GM18508 (cell line): ENCODE measurements at regions not wholly inside any gene's neighbourhood (a gene's known extent, or its start where the extent isn't known, plus 50 kb on each side); places are given as distances from the start of the nearest gene placed in this dataset.

Experiments
- ATAC-seq: cut with Tn5 transposase; IDR thresholded peaks from one replicate; pipeline ENCODE4 v1.9.1; 2021; ENCODE audit warnings: moderate number of reproducible peaks; ENCODE audit not compliant: insufficient read depth, unreplicated experiment

GRCh38 chr15:98025237-98025636 is 64.7 kb downstream of the ARRDC4 start:
- no peak for ATAC-seq

GRCh38 chr15:98034731-98035130 is 74.2 kb downstream of the ARRDC4 start:
- ATAC-seq, result no peak

- no peak for ATAC-seq
Observed at GRCh38 chr15:98035134-98035533, 74.6 kb downstream of the ARRDC4 start.

GRCh38 chr15:98035577-98036010 is 75.1 kb downstream of the ARRDC4 start:
- no peak for ATAC-seq

- no peak for ATAC-seq
Observed at GRCh38 chr15:98039596-98039995, 79.1 kb downstream of the ARRDC4 start.

GRCh38 chr15:98040146-98040545 is 79.6 kb downstream of the ARRDC4 start:
- ATAC-seq, result no peak

GRCh38 chr15:98043160-98044014 is 82.9 kb downstream of the ARRDC4 start:
- ATAC-seq, result no peak

GRCh38 chr15:98051734-98052133 is 91.2 kb downstream of the ARRDC4 start:
- no peak for ATAC-seq

GRCh38 chr15:98057453-98057852 is 97.0 kb downstream of the ARRDC4 start:
- ATAC-seq, result no peak

GRCh38 chr15:98062869-98063268 is 102.4 kb downstream of the ARRDC4 start:
- ATAC-seq, result no peak

- ATAC-seq, result no peak
Observed at GRCh38 chr15:98063315-98063714, 102.8 kb downstream of the ARRDC4 start.

GRCh38 chr15:98063871-98064270 is 103.4 kb downstream of the ARRDC4 start:
- ATAC-seq, result no peak

- ATAC-seq, result no peak
Observed at GRCh38 chr15:98067339-98067738, 106.8 kb downstream of the ARRDC4 start.

- ATAC-seq, result no peak
Observed at GRCh38 chr15:98069256-98069655, 108.8 kb downstream of the ARRDC4 start.

GRCh38 chr15:98070137-98070536 is 109.6 kb downstream of the ARRDC4 start:
- ATAC-seq, result no peak

- ATAC-seq, result no peak
Observed at GRCh38 chr15:98071786-98072185, 111.3 kb downstream of the ARRDC4 start.

- no peak for ATAC-seq
Observed at GRCh38 chr15:98075441-98075840, 114.9 kb downstream of the ARRDC4 start.

GRCh38 chr15:98076021-98076816 is 115.7 kb downstream of the ARRDC4 start:
- ATAC-seq, result no peak

- ATAC-seq, result no peak
Observed at GRCh38 chr15:98077186-98077585, 116.7 kb downstream of the ARRDC4 start.

GRCh38 chr15:98080791-98081190 is 120.3 kb downstream of the ARRDC4 start:
- ATAC-seq, result no peak

GRCh38 chr15:98083203-98083910 is 122.9 kb downstream of the ARRDC4 start:
- no peak for ATAC-seq
